ENCODE measurements at regions not wholly inside any gene's neighbourhood (a gene's known extent, or its start where the extent isn't known, plus 50 kb on each side); places are given as distances from the start of the nearest gene placed in this dataset.

GRCh38 chr1:5659606-5660005, 332.6 kb downstream of the NPHP4 start:
- no peak for DNase-seq (ENCODE audit: low spot score)

DNA sequence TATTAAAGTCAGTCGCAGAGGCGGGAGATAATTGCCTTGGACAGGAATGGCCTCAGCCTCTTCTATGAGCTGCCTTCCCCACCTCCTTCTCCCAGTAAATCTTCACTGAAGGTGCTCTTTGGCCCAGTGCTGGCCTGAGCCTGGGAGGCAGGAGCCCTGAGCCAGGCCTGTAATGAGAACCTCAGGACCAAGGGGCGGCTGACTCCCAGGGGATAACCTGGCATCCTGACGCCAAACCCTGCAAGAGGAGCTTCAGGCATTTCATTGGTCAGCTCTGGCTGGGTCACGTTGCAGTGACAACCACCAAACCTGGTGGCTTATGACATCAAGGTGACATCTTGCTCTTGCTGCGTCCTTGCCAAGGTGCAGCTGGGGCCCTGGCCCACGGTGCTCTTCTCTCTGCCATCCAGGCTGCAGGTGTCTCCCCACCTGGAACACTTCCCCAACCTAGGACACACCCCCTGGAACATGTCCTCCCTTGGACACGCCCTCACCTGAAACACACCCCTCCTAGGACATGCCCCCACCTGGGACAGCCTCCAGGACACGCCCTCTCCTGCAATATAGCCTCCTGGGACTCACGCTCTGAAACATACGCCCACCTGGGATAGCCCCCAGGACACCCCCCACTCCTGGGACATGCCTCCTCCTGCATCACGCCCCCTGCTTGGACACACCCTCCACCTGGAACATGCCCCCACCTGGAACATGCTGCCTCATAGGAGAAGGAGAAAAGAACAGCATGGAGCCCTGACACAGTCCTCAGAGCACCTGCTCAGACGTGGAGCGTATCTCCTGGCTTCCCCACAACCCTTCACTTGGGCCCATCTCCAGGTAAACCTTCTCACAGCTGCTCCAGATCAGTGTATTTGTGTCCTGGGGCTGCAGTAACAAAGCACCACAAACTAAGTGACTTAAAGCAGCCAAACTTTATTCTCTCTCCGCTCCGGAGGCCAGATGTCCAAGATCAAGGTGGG, 333.6 kb downstream of the NPHP4 start:
- no peak for DNase-seq (ENCODE audit: low spot score)

DNA sequence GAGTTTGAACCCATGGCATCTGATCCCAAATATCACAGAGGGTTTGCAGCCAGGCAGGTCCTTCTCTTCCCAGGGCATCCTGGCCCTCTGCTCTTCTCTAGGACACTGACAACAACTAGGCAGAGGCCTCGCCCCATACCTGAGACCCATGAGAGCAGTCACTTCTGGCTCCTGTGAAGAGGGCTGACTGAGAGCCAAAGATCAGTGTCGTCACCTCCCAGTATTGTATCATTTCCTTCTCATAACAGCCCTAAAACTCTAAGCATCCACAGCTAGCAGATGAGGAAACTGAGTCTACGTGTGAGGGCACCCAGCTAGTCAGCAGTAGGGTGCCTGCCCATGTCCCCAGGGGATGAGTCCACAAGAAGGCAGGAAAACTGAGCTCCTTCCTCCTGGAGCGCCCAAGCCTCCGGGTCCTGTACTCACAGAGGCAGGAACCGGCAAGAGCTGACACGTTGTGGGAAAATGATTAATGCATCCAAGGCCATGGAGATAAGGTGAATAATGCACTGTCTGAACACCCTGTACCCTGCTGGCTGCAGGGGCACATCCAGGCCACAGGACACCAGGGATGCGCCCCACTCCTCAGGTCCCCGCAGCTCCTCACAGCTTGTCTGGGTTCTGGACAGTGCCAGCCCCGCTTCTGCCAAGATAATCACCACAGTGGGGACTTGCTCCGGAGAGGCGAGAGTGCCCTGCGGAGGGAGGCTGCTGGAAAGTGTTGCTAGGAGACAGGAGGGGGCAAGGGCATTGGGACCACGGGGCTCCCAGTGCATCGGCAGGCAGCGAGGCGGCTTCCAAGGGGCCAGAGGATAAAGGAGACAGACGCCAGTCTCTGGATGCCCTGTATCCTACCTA, 340.0 kb downstream of the NPHP4 start:
- DNase-seq (ENCODE audit: low spot score): no peak

DNA sequence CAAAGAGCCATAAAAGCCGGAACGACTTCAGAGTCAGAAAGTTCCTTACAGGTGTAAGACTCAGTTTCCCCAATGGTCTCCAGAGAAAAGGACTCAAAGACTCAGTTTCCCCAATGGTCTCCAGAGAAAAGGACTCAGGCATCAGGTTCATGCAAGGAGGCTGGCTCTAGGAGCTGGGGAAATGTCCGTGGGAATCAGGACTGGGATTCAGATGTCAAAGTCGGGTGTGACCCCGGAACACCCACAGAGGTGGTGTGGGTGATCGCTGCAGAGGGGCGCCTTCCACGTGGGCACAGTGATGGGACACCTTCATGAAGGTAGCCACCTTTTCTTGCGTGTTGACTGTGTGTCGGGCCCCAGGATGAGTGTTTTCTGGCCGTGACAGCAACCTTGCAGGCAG, 340.8 kb downstream of the NPHP4 start:
- DNase-seq (ENCODE audit: low spot score): no peak

DNA sequence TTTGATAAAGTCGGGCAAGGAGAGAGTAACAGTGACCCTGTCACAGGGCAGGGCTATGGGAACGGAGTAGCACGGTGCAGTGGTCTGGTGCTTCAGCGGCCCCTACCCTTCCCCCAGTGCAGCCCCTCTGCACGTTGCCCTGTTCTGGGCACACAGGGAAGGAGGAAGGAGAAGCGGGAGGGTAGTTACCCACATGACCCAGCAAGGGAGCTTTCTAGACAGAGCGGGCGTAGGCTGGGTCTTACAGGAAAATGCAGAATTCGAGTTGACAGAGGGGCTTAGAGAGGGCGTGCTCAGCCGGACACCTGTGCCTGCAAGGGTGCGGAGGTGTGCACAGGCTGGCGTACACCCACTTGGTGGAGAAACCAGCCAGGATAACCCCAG, 341.2 kb downstream of the NPHP4 start:
- DNase-seq (ENCODE audit: low spot score): no peak

DNA sequence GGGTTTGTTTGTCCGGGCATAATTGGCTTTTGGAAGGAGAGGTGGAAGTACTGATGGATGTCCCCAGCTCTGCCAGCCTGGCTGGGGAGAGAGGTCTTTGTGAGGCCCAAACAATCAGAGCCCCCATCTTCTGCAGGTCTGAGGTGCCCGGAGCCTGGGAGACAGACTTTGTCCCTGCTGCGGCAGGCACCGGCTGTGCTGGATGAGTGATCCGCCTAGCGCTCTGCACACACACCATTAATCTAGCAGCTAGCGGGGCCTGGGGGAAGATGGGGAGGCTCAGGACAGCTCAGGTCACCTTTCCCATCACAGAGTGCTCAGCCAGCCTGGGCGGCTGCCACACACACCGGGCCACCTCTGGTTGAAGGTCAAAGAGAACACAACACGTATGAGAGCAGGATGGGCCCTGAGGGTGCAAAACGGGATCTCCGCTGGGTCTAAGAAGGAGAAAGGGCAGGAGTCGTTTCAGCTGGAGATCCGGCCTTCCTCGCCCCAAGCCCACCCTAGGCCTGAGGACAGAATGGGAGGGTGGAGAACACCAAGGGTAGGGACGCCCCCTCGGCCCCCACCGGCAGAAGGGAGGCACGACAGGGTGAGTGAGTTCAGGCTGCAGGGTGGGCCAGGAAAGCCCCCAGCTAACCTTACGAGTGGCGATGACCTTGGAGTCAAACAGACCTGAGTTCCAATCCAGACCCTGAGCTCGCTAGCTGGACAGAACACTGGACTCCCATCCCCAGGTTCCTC, 341.8 kb downstream of the NPHP4 start:
- no peak for DNase-seq (ENCODE audit: low spot score)

DNA sequence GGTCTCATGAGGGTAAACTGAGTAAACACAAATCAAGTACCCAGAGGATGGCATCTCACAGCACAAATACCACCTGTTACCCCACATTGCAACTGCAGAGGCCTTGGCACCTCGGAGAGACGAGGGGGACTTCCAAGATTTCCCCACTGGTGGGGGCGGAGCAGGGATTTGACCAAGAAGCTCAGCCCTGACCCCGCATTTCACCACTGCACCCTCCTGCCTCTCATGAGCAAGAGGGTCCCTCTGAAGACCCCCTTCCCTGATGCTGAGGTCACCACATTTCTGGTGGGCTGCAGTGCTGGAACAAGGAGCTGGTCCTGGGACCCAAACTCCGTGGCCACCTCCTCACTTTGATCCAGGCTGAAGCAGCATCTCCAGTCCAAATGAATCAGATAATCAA, 342.4 kb downstream of the NPHP4 start:
- DNase-seq (ENCODE audit: low spot score): no peak

- DNase-seq (ENCODE audit: low spot score): no peak
Observed at GRCh38 chr1:5649166-5649551, 343.1 kb downstream of the NPHP4 start.

DNA sequence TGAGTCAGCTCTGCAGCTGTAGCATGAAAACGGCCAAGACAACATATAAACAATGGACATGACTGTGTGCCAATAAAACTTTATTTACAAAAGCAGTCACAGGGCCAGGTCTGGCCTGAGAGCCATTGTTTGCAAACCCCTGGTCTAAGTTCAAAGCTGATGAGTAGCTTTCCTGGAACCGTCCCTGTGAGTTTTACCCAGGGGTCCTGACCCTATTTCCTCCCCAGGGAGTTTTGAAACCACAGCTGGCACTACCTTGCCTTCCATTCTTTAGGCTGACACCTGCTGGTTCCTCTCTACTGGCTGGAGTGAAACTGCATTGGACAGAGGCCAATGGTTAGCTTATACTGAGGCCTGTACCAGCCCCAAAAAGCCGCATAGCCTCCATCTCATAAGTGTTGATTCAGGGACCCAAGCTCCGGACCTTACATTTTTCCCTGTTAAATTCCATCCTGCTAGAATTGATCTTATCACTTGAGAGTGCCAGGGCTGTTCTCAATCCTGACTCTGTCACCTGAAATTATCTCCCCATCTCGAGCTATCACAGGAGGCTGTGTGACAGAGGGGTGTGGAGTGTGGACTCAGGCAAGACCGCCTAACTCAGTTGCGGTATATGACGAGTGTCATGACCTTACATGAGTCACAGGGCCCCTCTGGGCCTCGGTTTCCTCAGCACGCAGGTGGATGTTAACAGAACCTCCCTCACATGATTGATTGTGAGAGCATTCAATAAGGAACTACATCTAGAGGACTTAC, 343.6 kb downstream of the NPHP4 start:
- DNase-seq (ENCODE audit: low spot score): no peak

- DNase-seq (ENCODE audit: low spot score): no peak
Observed at GRCh38 chr1:5647234-5647633, 345.0 kb downstream of the NPHP4 start.

- DNase-seq (ENCODE audit: low spot score): no peak
Observed at GRCh38 chr1:5646486-5647149, 345.6 kb downstream of the NPHP4 start.

- no peak for DNase-seq (ENCODE audit: low spot score)
Observed at GRCh38 chr1:5645929-5646328, 346.3 kb downstream of the NPHP4 start.

- DNase-seq (ENCODE audit: low spot score): no peak
Observed at GRCh38 chr1:5645135-5645399, 347.2 kb downstream of the NPHP4 start.

GRCh38 chr1:5644281-5645134, 347.7 kb downstream of the NPHP4 start:
- DNase-seq (ENCODE audit: low spot score): no peak

- no peak for DNase-seq (ENCODE audit: low spot score)
Observed at GRCh38 chr1:5643360-5644107, 348.7 kb downstream of the NPHP4 start.

- no peak for DNase-seq (ENCODE audit: low spot score)
Observed at GRCh38 chr1:5640845-5641244, 351.4 kb downstream of the NPHP4 start.

DNA sequence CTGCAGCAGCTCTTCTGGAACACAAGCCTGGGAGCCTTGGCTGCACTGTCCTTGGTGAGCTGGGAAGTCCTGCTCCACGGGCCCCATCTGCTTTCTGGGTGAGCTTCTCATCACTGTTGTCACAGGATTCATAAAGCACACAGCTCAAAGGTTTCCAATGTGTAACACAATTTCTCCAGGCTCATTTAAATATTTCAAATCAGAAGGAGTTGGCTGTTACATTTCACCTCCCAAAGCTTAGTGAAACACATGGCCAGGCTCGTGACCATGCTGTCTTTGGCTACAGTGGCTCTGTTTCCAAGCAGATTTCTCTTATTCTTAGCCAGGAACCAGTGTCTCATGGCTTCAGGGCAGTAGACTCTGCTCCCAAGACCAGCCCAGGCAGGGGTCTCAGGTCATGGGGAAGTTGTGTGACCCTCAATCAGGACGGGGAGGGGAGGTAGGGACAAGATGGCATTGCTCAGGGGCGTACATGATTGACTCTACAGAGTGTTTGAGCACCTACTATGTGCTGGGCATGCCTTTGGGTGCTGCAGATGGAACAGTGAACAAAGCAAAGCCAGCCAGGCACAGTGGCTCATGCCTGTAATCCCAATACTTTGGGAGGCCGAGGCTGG, 353.0 kb downstream of the NPHP4 start:
- no peak for DNase-seq (ENCODE audit: low spot score)

- DNase-seq (ENCODE audit: low spot score): no peak
Observed at GRCh38 chr1:5638582-5638981, 353.6 kb downstream of the NPHP4 start.

DNA sequence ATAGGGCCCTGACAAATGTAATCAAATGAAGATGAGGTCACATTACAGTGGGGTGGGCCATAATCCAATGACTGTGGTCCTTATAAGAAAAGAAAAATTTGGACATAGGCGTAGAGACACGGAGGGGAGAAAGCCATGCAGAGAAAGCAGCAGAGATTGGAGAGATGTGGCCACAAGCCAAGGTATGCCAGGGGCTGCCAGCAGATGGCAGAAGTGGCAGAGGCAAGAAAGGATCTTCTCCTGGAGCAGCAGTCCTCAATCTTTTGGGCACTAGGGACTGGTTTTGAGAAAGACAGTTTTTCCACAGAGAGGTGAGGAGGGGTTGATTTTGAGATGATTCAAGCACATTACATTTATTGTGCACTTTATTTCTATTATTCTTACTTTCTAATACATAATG, 355.1 kb downstream of the NPHP4 start:
- no peak for DNase-seq (ENCODE audit: low spot score)
